ENCODE measurements at regions not wholly inside any gene's neighbourhood (a gene's known extent, or its start where the extent isn't known, plus 50 kb on each side); places are given as distances from the start of the nearest gene placed in this dataset.

DNA sequence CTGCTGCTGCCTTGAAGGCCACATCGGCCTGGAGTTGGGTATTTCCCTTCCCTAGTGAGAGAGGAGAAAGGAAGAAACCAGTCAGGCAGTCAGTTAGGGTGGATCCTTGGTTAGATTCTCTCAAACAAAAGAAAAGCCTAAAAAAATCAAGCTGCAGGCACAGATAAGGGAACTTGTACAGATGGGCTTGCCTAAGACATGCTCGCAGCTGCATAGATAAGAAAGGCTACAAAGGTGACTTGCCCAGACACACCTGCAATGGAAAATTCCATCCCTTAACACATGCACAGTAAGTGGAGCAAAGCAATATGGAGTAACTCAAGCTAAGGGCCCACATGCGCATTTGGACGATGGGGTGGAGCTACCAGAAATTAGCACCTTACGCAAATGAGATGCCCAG, 199.7 kb upstream of the ARPP21 start:
- TF ChIP-seq ZNF217 (IDR thresholded peaks at IDR 0.05) = no peak
- TF ChIP-seq POLR2AphosphoS5 (IDR thresholded peaks at IDR 0.05; ENCODE audit: low read length) = no peak
